ENCODE measurements at regions not wholly inside any gene's neighbourhood (a gene's known extent, or its start where the extent isn't known, plus 50 kb on each side); places are given as distances from the start of the nearest gene placed in this dataset.

DNA sequence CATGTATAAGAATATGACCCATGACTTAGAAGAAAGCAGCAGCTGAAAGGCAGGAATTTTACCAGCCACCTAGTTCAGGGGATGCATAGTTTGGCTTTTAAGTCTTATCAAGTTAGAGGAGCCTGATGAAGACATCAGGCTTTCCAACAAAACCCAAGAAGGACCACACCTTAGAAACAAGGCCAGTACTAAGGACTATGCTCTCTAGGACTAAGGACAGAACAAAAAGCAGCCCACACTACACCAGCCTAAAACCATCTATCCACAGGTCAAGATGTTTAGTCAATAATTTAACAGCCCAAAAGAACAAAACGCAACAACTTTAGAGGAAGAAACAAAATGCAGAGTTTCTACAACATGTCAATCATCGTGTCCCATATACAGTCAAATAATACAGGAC lies 408.9 kb upstream of the RGMB start:
- TF ChIP-seq, protein P1, sequence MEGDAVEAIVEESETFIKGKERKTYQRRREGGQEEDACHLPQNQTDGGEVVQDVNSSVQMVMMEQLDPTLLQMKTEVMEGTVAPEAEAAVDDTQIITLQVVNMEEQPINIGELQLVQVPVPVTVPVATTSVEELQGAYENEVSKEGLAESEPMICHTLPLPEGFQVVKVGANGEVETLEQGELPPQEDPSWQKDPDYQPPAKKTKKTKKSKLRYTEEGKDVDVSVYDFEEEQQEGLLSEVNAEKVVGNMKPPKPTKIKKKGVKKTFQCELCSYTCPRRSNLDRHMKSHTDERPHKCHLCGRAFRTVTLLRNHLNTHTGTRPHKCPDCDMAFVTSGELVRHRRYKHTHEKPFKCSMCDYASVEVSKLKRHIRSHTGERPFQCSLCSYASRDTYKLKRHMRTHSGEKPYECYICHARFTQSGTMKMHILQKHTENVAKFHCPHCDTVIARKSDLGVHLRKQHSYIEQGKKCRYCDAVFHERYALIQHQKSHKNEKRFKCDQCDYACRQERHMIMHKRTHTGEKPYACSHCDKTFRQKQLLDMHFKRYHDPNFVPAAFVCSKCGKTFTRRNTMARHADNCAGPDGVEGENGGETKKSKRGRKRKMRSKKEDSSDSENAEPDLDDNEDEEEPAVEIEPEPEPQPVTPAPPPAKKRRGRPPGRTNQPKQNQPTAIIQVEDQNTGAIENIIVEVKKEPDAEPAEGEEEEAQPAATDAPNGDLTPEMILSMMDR (IDR thresholded peaks at IDR 0.05; ENCODE audit: poor library complexity), result no peak
- TF ChIP-seq EZH2 (IDR thresholded peaks at IDR 0.05; ENCODE audit: borderline replicate concordance) (no peak), EZH2phosphoT487 (IDR thresholded peaks at IDR 0.05; ENCODE audit: low read depth, severe bottlenecking, unreplicated experiment) (no peak)
